GM12878 (cell line): ENCODE measurements at regions not wholly inside any gene's neighbourhood (a gene's known extent, or its start where the extent isn't known, plus 50 kb on each side); places are given as distances from the start of the nearest gene placed in this dataset.

Experiments used
- ATAC-seq: fragments of 200-7000 bp; cut with Tn5 transposase; 3 replicates; pipeline ENCODE4 v1.9.1; 2020; ENCODE audit warnings: mild to moderate bottlenecking, moderate library complexity
- BruUV-seq: library from RNA; stranded (reverse); fragments of 400-500 nt; replicated peaks from 2 replicates; lab custom pipeline; 2021; lab: Mats Ljungman, UMichigan
- CTCF ChIA-PET: fragments of 300-600 bp; sonication (Branson Sonifier 250); formaldehyde crosslinking; extraction: SDS; loops from one replicate; lab custom pipeline; 2021; ENCODE audit warnings: inconsistent platforms; lab: Yijun Ruan, JAX
- POLR2A ChIA-PET: fragments of 350-600 bp; formaldehyde crosslinking; extraction: SDS; loops from one replicate; lab custom pipeline; 2021; ENCODE audit warnings: inconsistent platforms; lab: Charles Lee
- RAD21 ChIA-PET: fragments of 300-600 bp; sonication (Branson Sonifier 250); formaldehyde crosslinking; loops from one replicate; lab custom pipeline; 2023; ENCODE audit warnings: antibody characterized with exemption; ENCODE audit not compliant: unreplicated experiment; lab: Charles Lee
- SMC1A ChIA-PET: fragments of 300-600 bp; sonication (Branson Sonifier 250); formaldehyde crosslinking; loops from one replicate; lab custom pipeline; 2023; ENCODE audit not compliant: unreplicated experiment, uncharacterized antibody; lab: Charles Lee
- DNase-seq: peaks from one replicate; pipeline ENCODE4 v3.0.0-alpha.2; 2011; ENCODE audit warnings: low read depth, low spot score
- FAIRE-seq: peaks from 3 replicates; lab custom pipeline; 2011; peaks lifted over from hg19 to GRCh38; lab: Jason Lieb, UNC
- H2AFZ ChIP-seq: 2 replicates; pipeline ENCODE4 v1.6.0; 2011; ENCODE audit warnings: low read depth, low read length, control low read depth; ENCODE audit not compliant: control insufficient read depth
- H3K27ac ChIP-seq: 2 replicates; pipeline ENCODE4 v1.5.1; 2011; ENCODE audit warnings: control low read depth; ENCODE audit not compliant: control insufficient read depth, insufficient read depth
- H3K27me3 ChIP-seq, 2 experiments: replicated peaks in 1 of 2; 2 replicates each; pipeline versions ENCODE4 v1.6.0 to v1.6.1; 2011; ENCODE audit warnings: low read length in 1 of 2; ENCODE audit not compliant: control insufficient read depth in 2 of 2, insufficient read depth in 2 of 2
- H3K36me3 ChIP-seq, 2 experiments: 2 replicates each; pipeline ENCODE4 v1.5.1; 2011; ENCODE audit warnings: low read length in 1 of 2; ENCODE audit not compliant: control insufficient read depth in 2 of 2, insufficient read depth in 2 of 2
- H3K4me1 ChIP-seq: 2 replicates; pipeline ENCODE4 v1.6.1; 2011; ENCODE audit warnings: mild to moderate bottlenecking, low read length, moderate library complexity, mixed read lengths; ENCODE audit not compliant: control insufficient read depth, insufficient read depth
- H3K4me2 ChIP-seq: 2 replicates; pipeline ENCODE4 v1.6.0; 2011; ENCODE audit warnings: control low read depth; ENCODE audit not compliant: control insufficient read depth, insufficient read depth
- H3K4me3 ChIP-seq: fragments of 200-600 bp; sonication (generic); 2 replicates; pipeline ENCODE4 v1.5.1; 2016
- H3K79me2 ChIP-seq: 2 replicates; pipeline ENCODE4 v1.6.0; 2011; ENCODE audit warnings: low read length; ENCODE audit not compliant: control insufficient read depth, insufficient read depth
- H3K9ac ChIP-seq: 2 replicates; pipeline ENCODE4 v1.8.0; 2011; ENCODE audit warnings: low read length, control low read depth, mixed read lengths; ENCODE audit not compliant: control insufficient read depth, insufficient read depth
- H3K9me3 ChIP-seq: replicated peaks from 3 replicates; pipeline ENCODE4 v1.5.1; 2011; ENCODE audit warnings: mild to moderate bottlenecking, low read length; ENCODE audit not compliant: control insufficient read depth, insufficient read depth
- H4K20me1 ChIP-seq: 2 replicates; pipeline ENCODE4 v1.6.0; 2011; ENCODE audit not compliant: control insufficient read depth, insufficient read depth
- CBFB ChIP-seq: IDR thresholded peaks from 2 replicates; pipeline ENCODE4 v1.6.1; 2016; ENCODE audit warnings: antibody characterized with exemption, low read depth
- E2F8 ChIP-seq: fragments of 450-650 bp; IDR thresholded peaks from 2 replicates; pipeline ENCODE4 v1.6.1; 2018; ENCODE audit warnings: mild to moderate bottlenecking, low read depth, moderate library complexity; ENCODE audit not compliant: partially characterized antibody
- EED ChIP-seq: sonication (generic); IDR thresholded peaks from 2 replicates; pipeline ENCODE4 v1.6.1; 2016; ENCODE audit warnings: antibody characterized with exemption, low read depth
- EP300 ChIP-seq, 2 experiments: fragments of 150-350 bp in 1 of 2; IDR thresholded peaks; 2 replicates each; pipeline ENCODE4 v1.6.1; 2011 to 2012; ENCODE audit warnings: low read depth in 2 of 2, low read length in 2 of 2, borderline replicate concordance in 1 of 2, improper control_type of control experiment in 1 of 2, inconsistent platforms in 1 of 2; ENCODE audit not compliant: control insufficient read depth in 1 of 2
- ETV6 ChIP-seq, 2 experiments: fragments of 450-650 bp in 1 of 2; IDR thresholded peaks in 1 of 2; conservative IDR thresholded peaks in 1 of 2; 2 replicates each; pipeline ENCODE4 v1.6.1; 2014; ENCODE audit warnings: antibody characterized with exemption in 1 of 2, borderline replicate concordance in 1 of 2, low read depth in 1 of 2, mild to moderate bottlenecking in 1 of 2, moderate library complexity in 1 of 2
- FOXK2 ChIP-seq: fragments of 450-650 bp; IDR thresholded peaks from 2 replicates; pipeline ENCODE4 v1.6.1; 2017; ENCODE audit warnings: mild to moderate bottlenecking, moderate library complexity
- GATAD2B ChIP-seq: fragments of 450-650 bp; conservative IDR thresholded peaks from 2 replicates; pipeline ENCODE4 v1.6.1; 2017; ENCODE audit warnings: low read depth, mild to moderate bottlenecking, moderate library complexity
- HCFC1 ChIP-seq: fragments of 150-350 bp; IDR thresholded peaks from 2 replicates; pipeline ENCODE4 v1.6.1; 2014; ENCODE audit warnings: low read length
- HDAC6 ChIP-seq: fragments of 200-600 bp; sonication (generic); IDR thresholded peaks from one replicate; pipeline ENCODE4 v1.8.0; 2017; ENCODE audit warnings: antibody characterized with exemption; ENCODE audit not compliant: unreplicated experiment
- KLF5 ChIP-seq: fragments of 450-650 bp; IDR thresholded peaks from 2 replicates; pipeline ENCODE4 v1.6.1; 2014; ENCODE audit warnings: mild to moderate bottlenecking; ENCODE audit not compliant: partially characterized antibody
- MEF2A ChIP-seq: IDR thresholded peaks from 2 replicates; pipeline ENCODE4 v1.6.1; 2011; ENCODE audit warnings: low read depth, mild to moderate bottlenecking, low read length, moderate library complexity; ENCODE audit not compliant: insufficient read depth
- PRDM15 ChIP-seq: fragments of 450-650 bp; formaldehyde crosslinking; IDR thresholded peaks from 2 replicates; pipeline ENCODE4 v1.4.0; 2020; ENCODE audit warnings: mild to moderate bottlenecking, moderate library complexity
- RAD21 ChIP-seq: IDR thresholded peaks from 2 replicates; pipeline ENCODE4 v1.6.1; 2011; ENCODE audit warnings: mild to moderate bottlenecking, low read depth, low read length, moderate library complexity; ENCODE audit not compliant: insufficient read depth
- RUNX3 ChIP-seq: IDR thresholded peaks from 2 replicates; pipeline ENCODE4 v1.6.1; 2012; ENCODE audit warnings: low read length, inconsistent platforms
- SIX5 ChIP-seq: IDR thresholded peaks from 2 replicates; pipeline ENCODE4 v1.6.1; 2011; ENCODE audit warnings: mild to moderate bottlenecking, low read depth, low read length, moderate library complexity; ENCODE audit not compliant: severe bottlenecking
- TBL1XR1 ChIP-seq: IDR thresholded peaks from 2 replicates; pipeline ENCODE4 v1.6.1; 2012; ENCODE audit warnings: low read depth, low read length, improper control_type of control experiment
- YBX1 ChIP-seq: fragments of 450-650 bp; IDR thresholded peaks from 2 replicates; pipeline ENCODE4 v1.6.1; 2016; ENCODE audit warnings: antibody characterized with exemption
- YY1 ChIP-seq: IDR thresholded peaks from 2 replicates; pipeline ENCODE4 v1.6.1; 2011; ENCODE audit warnings: low read depth, mild to moderate bottlenecking, low read length
- ZZZ3 ChIP-seq: IDR thresholded peaks from 2 replicates; pipeline ENCODE4 v1.6.1; 2011; ENCODE audit warnings: low read depth; ENCODE audit not compliant: control insufficient read depth, insufficient read length
- WGBS: methylation state at CpG from one replicate; pipeline ENCODE4 v1.1.6; 2016; ENCODE audit warnings: low lambda C conversion rate; ENCODE audit not compliant: insufficient replicate concordance, insufficient coverage; ENCODE audit errors: missing lambda C conversion rate; 5-methylcytosine and 5-hydroxymethylcytosine counted together
- in situ Hi-C: fragments of 300-500 bp; cut with MboI; formaldehyde crosslinking; loops from 9 replicates; pipeline ENCODE4 v1.14.3; 2018; ENCODE audit warnings: mixed read lengths
- intact Hi-C: fragments of 100-400 bp; cut with micrococcal nuclease; formaldehyde crosslinking; loops from one replicate; pipeline ENCODE4 v1.14.2; 2022; ENCODE audit not compliant: unreplicated experiment

GRCh38 chr20:59451641-59452040 lies 151.2 kb downstream of the EDN3 start:
- Histone ChIP-seq H3K27me3 (peaks cover 0 to 6% of the 10 kb centered on the region in 2 experiments; a peak in 2 of 4 replicates), H3K9ac (no peak overlapping the region), H2AFZ (no peak overlapping the region), H3K9me3 (no peaks in the 10 kb centered on the region), H3K4me3 (no peak overlapping the region), H4K20me1 (no peaks in the 10 kb centered on the region), H3K36me3 (no peaks in the 10 kb centered on the region), H3K4me1 (no peaks in the 10 kb centered on the region), H3K27ac (no peak overlapping the region), H3K4me2 (no peak overlapping the region), H3K79me2 (no peaks in the 10 kb centered on the region)
- ChIA-PET POLR2A (no interaction called here), CTCF (no interaction called here), SMC1A (interaction anchor here (0.6 kb wide), 1 partner anchor 457 kb away, joined by 3 read pairs; no protein-coding TSS in a partner anchor), RAD21 (no interaction called here)
- ATAC-seq (no peak), DNase-seq (no peak), FAIRE-seq (no peak)
- intact Hi-C loops (loop anchor here (10.0 kb wide), 1 partner anchor 367 kb away; no protein-coding TSS in a partner anchor), in situ Hi-C loops (no loop called here)
- TF ChIP-seq SIX5, result no peak
- no peak for TF ChIP-seq EP300 (IDR thresholded peaks at IDR 0.05; ENCODE audit: borderline replicate concordance in 1 of 2, control insufficient read depth in 1 of 2, low read depth in 2 of 2, low read length in 2 of 2)
- TF ChIP-seq HDAC6, result no peak
- TF ChIP-seq CBFB, result no peak
- no peak for TF ChIP-seq EED
- no peak for TF ChIP-seq TBL1XR1
- TF ChIP-seq ETV6 (conservative IDR thresholded peaks at IDR 0.05 in 1 of 2, IDR thresholded peaks at IDR 0.05 in 1 of 2; ENCODE audit: borderline replicate concordance in 1 of 2, low read depth in 1 of 2), result no peak
- TF ChIP-seq FOXK2, result no peak
- no peak for TF ChIP-seq RUNX3
- no peak for TF ChIP-seq HCFC1
- TF ChIP-seq MEF2A, result no peak
- no peak for TF ChIP-seq E2F8
- TF ChIP-seq YBX1, result no peak
- no peak for TF ChIP-seq RAD21
- TF ChIP-seq KLF5, result no peak
- TF ChIP-seq GATAD2B, result no peak
- no peak for TF ChIP-seq YY1
- TF ChIP-seq ZZZ3, result no peak
- no peak for TF ChIP-seq PRDM15 (CRISPR knock-in tag)
- WGBS, result 15% methylated on average over 4 of the region's 4 CpGs
- no TSS peak for BruUV-seq
